ENCODE measurements at regions not wholly inside any gene's neighbourhood (a gene's known extent, or its start where the extent isn't known, plus 50 kb on each side); places are given as distances from the start of the nearest gene placed in this dataset.

DNA sequence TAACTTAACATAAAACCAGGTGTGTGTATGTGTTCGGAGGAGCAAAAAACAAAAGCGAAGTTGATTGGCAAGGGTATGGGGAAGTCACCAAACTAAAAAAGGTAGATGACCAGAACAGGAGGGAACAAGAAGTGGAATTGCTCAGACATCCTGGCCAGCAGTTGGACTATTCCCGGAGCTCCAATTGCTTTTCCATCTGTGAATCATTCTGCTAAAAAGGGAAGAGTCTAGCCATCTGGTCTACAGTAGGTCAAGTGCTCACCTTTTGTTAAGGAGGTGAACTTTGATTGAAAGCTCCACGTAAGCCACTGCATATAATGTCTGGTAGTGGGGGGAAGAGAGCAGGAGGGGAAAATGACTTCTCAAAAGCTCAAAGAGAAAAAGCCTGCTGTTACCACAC is 50.0 kb upstream of the BET1 start:
- H3K27ac ChIP-seq (ENCODE audit: low read depth in 1 of 2, low read length in 1 of 2) = no peak overlapping the region
- no peak for DNase-seq (ENCODE audit: low read depth in 6 of 9, low spot score in 9 of 9)
- H3K9me3 ChIP-seq (ENCODE audit: control insufficient read depth in 2 of 2, insufficient read depth in 1 of 2, low read length in 1 of 2) = no peaks in the 10 kb centered on the region
- WGBS = 65% methylated on average over 4 of the region's 4 CpGs
- H3K27me3 ChIP-seq (ENCODE audit: control insufficient read depth in 2 of 2, insufficient read depth in 1 of 2, low read length in 1 of 2) = no peaks in the 10 kb centered on the region
- H3K4me3 ChIP-seq (ENCODE audit: low read length in 2 of 2) = no peak overlapping the region
- H3K4me1 ChIP-seq (ENCODE audit: control insufficient read depth in 2 of 2, insufficient read depth in 2 of 2, low read length in 2 of 2) = no peaks in the 10 kb centered on the region
- H3K36me3 ChIP-seq (ENCODE audit: control insufficient read depth in 2 of 2, insufficient read depth in 2 of 2, low read length in 1 of 2) = no peaks in the 10 kb centered on the region

DNA sequence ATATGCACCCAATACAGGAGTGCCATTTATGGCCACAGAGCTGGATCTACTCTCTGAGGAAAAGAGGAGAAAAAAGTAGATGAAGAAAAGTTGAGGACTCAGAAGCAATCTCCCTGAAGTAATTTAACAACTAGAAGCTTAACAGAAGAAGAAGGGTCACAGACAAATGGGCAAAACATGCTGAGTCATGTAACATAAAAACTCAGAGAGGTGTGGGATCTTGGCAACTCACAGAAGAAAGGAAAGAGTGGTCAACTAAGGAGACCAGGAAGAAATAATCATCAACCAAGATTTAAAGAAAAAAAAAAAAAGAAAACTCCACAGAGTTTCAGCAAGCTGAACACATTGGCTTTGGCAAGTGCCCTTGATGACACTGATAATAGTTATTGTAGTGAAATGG is 51.8 kb upstream of the BET1 start:
- no peak for DNase-seq (ENCODE audit: low read depth in 6 of 9, low spot score in 9 of 9)
- no peaks in the 10 kb centered on the region for H3K36me3 ChIP-seq (ENCODE audit: control insufficient read depth in 2 of 2, insufficient read depth in 2 of 2, low read length in 1 of 2)
- H3K27me3 ChIP-seq (ENCODE audit: control insufficient read depth in 2 of 2, insufficient read depth in 1 of 2, low read length in 1 of 2) = no peaks in the 10 kb centered on the region
- no peaks in the 10 kb centered on the region for H3K4me1 ChIP-seq (ENCODE audit: control insufficient read depth in 2 of 2, insufficient read depth in 2 of 2, low read length in 2 of 2)
- H3K9me3 ChIP-seq (ENCODE audit: control insufficient read depth in 2 of 2, insufficient read depth in 1 of 2, low read length in 1 of 2) = no peaks in the 10 kb centered on the region
- H3K27ac ChIP-seq (ENCODE audit: low read depth in 1 of 2, low read length in 1 of 2) = no peak overlapping the region
- no peak overlapping the region for H3K4me3 ChIP-seq (ENCODE audit: low read length in 2 of 2)

DNA sequence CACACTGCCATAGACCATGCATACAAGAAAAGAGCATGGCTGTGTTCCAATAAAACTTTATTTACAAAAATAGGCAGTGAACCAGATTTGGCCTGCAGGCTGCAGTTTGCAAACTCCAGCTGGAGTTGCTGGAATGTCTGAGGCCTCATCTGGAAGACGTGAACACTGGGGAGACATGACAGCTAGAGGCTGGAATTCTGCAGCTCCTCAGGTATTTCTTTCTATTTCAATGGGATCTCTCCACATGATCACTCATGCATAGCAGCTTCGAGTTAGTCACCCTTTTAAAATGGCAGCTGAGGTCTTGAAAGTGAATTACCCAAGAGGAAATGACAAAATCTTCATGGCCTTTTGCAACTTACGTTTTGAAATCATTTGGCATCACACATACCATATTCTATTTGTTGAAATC is 52.6 kb upstream of the BET1 start:
- H3K4me1 ChIP-seq (ENCODE audit: control insufficient read depth in 2 of 2, insufficient read depth in 2 of 2, low read length in 2 of 2) = no peaks in the 10 kb centered on the region
- DNase-seq (ENCODE audit: low read depth in 6 of 9, low spot score in 9 of 9) = no peak
- no peak overlapping the region for H3K4me3 ChIP-seq (ENCODE audit: low read length in 2 of 2)
- H3K27ac ChIP-seq (ENCODE audit: low read depth in 1 of 2, low read length in 1 of 2) = no peak overlapping the region
- no peaks in the 10 kb centered on the region for H3K36me3 ChIP-seq (ENCODE audit: control insufficient read depth in 2 of 2, insufficient read depth in 2 of 2, low read length in 1 of 2)
- H3K9me3 ChIP-seq (ENCODE audit: control insufficient read depth in 2 of 2, insufficient read depth in 1 of 2, low read length in 1 of 2) = no peaks in the 10 kb centered on the region
- 81% methylated on average over 3 of the region's 3 CpGs for WGBS
- no peaks in the 10 kb centered on the region for H3K27me3 ChIP-seq (ENCODE audit: control insufficient read depth in 2 of 2, insufficient read depth in 1 of 2, low read length in 1 of 2)

GRCh38 chr7:94057955-94058354 is 53.8 kb upstream of the BET1 start:
- H3K27me3 ChIP-seq (ENCODE audit: control insufficient read depth in 2 of 2, insufficient read depth in 1 of 2, low read length in 1 of 2) = no peaks in the 10 kb centered on the region

DNA sequence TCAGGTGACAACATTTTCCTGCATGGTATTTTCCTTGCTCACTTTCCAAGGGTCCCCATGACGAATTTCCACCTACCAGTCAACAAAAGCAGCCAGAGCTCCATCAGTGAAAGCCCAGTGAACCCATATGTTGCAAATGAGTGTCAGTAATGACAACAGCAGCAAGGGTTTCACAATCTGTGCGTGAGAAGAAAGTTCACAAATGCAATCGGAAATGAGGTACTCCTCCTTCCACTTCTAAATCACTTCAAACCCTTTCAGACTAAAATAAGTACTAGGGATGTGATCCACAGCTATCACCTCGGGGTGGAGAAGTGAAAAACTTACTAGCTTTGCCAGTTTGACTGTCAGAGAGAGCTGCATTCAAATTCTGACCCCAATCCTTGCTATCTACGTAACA is 55.6 kb upstream of the BET1 start:
- 74% methylated on average over 5 of the region's 5 CpGs for WGBS

More at GRCh38 chr7:94057955-94058354, 53.8 kb upstream of the BET1 start:
- Histone ChIP-seq H3K4me1 (ENCODE audit: control insufficient read depth in 2 of 2, insufficient read depth in 2 of 2, low read length in 2 of 2) (no peaks in the 10 kb centered on the region), H3K4me3 (ENCODE audit: low read length in 2 of 2) (no peak overlapping the region), H3K9me3 (ENCODE audit: control insufficient read depth in 2 of 2, insufficient read depth in 1 of 2, low read length in 1 of 2) (no peaks in the 10 kb centered on the region), H3K36me3 (ENCODE audit: control insufficient read depth in 2 of 2, insufficient read depth in 2 of 2, low read length in 1 of 2) (no peaks in the 10 kb centered on the region), H3K27ac (ENCODE audit: low read depth in 1 of 2, low read length in 1 of 2) (no peak overlapping the region)
- no peak for DNase-seq (ENCODE audit: low read depth in 6 of 9, low spot score in 9 of 9)
- 96% methylated on average over 4 of the region's 4 CpGs for WGBS

GRCh38 chr7:94060752-94061151 is 56.6 kb upstream of the BET1 start:
- Histone ChIP-seq H3K4me3 (ENCODE audit: low read length in 2 of 2) (no peak overlapping the region), H3K27me3 (ENCODE audit: control insufficient read depth in 2 of 2, insufficient read depth in 1 of 2, low read length in 1 of 2) (no peaks in the 10 kb centered on the region), H3K27ac (ENCODE audit: low read depth in 1 of 2, low read length in 1 of 2) (no peak overlapping the region), H3K36me3 (ENCODE audit: control insufficient read depth in 2 of 2, insufficient read depth in 2 of 2, low read length in 1 of 2) (no peaks in the 10 kb centered on the region), H3K4me1 (ENCODE audit: control insufficient read depth in 2 of 2, insufficient read depth in 2 of 2, low read length in 2 of 2) (no peaks in the 10 kb centered on the region), H3K9me3 (ENCODE audit: control insufficient read depth in 2 of 2, insufficient read depth in 1 of 2, low read length in 1 of 2) (no peaks in the 10 kb centered on the region)
- DNase-seq (ENCODE audit: low read depth in 6 of 9, low spot score in 9 of 9) = peak in 1 of 9 donors; percentile 5
- WGBS = 54% methylated on average over 5 of the region's 5 CpGs

More for the DNA sequence above, 55.6 kb upstream of the BET1 start:
- Histone ChIP-seq H3K4me3 (ENCODE audit: low read length in 2 of 2) (no peak overlapping the region), H3K27ac (ENCODE audit: low read depth in 1 of 2, low read length in 1 of 2) (no peak overlapping the region), H3K9me3 (ENCODE audit: control insufficient read depth in 2 of 2, insufficient read depth in 1 of 2, low read length in 1 of 2) (no peaks in the 10 kb centered on the region), H3K36me3 (ENCODE audit: control insufficient read depth in 2 of 2, insufficient read depth in 2 of 2, low read length in 1 of 2) (no peaks in the 10 kb centered on the region), H3K27me3 (ENCODE audit: control insufficient read depth in 2 of 2, insufficient read depth in 1 of 2, low read length in 1 of 2) (no peaks in the 10 kb centered on the region), H3K4me1 (ENCODE audit: control insufficient read depth in 2 of 2, insufficient read depth in 2 of 2, low read length in 2 of 2) (no peaks in the 10 kb centered on the region)
- no peak for DNase-seq (ENCODE audit: low read depth in 6 of 9, low spot score in 9 of 9)

DNA sequence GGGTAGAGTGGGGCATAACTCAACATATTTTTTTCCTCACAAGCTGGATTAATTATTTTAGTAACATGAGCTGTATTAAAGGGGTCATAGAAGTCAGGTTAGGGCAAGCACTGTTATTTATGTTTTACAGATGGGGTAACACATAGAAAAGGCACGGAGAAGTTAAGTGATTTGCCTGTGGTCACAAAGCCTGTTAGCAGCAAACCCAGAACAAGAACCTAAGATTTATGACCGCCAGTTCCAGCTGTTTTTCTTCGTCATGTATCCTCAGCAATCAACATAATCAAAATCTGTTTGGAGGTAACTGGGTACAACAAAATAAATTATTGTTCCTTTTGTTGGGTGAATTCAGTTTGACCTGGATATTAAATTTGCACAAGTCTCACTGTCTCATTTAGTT is 57.2 kb upstream of the BET1 start:
- Histone ChIP-seq H3K36me3 (ENCODE audit: control insufficient read depth in 2 of 2, insufficient read depth in 2 of 2, low read length in 1 of 2) (no peaks in the 10 kb centered on the region), H3K4me3 (ENCODE audit: low read length in 2 of 2) (no peak overlapping the region), H3K4me1 (ENCODE audit: control insufficient read depth in 2 of 2, insufficient read depth in 2 of 2, low read length in 2 of 2) (no peaks in the 10 kb centered on the region), H3K27me3 (ENCODE audit: control insufficient read depth in 2 of 2, insufficient read depth in 1 of 2, low read length in 1 of 2) (no peaks in the 10 kb centered on the region), H3K9me3 (ENCODE audit: control insufficient read depth in 2 of 2, insufficient read depth in 1 of 2, low read length in 1 of 2) (no peaks in the 10 kb centered on the region), H3K27ac (ENCODE audit: low read depth in 1 of 2, low read length in 1 of 2) (no peak overlapping the region)
- no peak for DNase-seq (ENCODE audit: low read depth in 6 of 9, low spot score in 9 of 9)
- WGBS = 62% methylated on average over 3 of the region's 3 CpGs

- Histone ChIP-seq H3K4me3 (ENCODE audit: low read length in 2 of 2) (no peak overlapping the region), H3K36me3 (ENCODE audit: control insufficient read depth in 2 of 2, insufficient read depth in 2 of 2, low read length in 1 of 2) (no peaks in the 10 kb centered on the region), H3K27ac (ENCODE audit: low read depth in 1 of 2, low read length in 1 of 2) (no peak overlapping the region), H3K9me3 (ENCODE audit: control insufficient read depth in 2 of 2, insufficient read depth in 1 of 2, low read length in 1 of 2) (no peaks in the 10 kb centered on the region), H3K4me1 (ENCODE audit: control insufficient read depth in 2 of 2, insufficient read depth in 2 of 2, low read length in 2 of 2) (no peaks in the 10 kb centered on the region), H3K27me3 (ENCODE audit: control insufficient read depth in 2 of 2, insufficient read depth in 1 of 2, low read length in 1 of 2) (no peaks in the 10 kb centered on the region)
- no peak for DNase-seq (ENCODE audit: low read depth in 6 of 9, low spot score in 9 of 9)
- WGBS = 58% methylated on average over 3 of the region's 3 CpGs
Measured at GRCh38 chr7:94062372-94062771, 58.2 kb upstream of the BET1 start.

GRCh38 chr7:94064541-94065191 is 60.5 kb upstream of the BET1 start:
- Histone ChIP-seq H3K36me3 (ENCODE audit: control insufficient read depth in 2 of 2, insufficient read depth in 2 of 2, low read length in 1 of 2) (no peaks in the 10 kb centered on the region), H3K27me3 (ENCODE audit: control insufficient read depth in 2 of 2, insufficient read depth in 1 of 2, low read length in 1 of 2) (no peaks in the 10 kb centered on the region), H3K9me3 (ENCODE audit: control insufficient read depth in 2 of 2, insufficient read depth in 1 of 2, low read length in 1 of 2) (no peaks in the 10 kb centered on the region), H3K27ac (ENCODE audit: low read depth in 1 of 2, low read length in 1 of 2) (no peak overlapping the region), H3K4me3 (ENCODE audit: low read length in 2 of 2) (no peak overlapping the region), H3K4me1 (ENCODE audit: control insufficient read depth in 2 of 2, insufficient read depth in 2 of 2, low read length in 2 of 2) (no peaks in the 10 kb centered on the region)
- no peak for DNase-seq (ENCODE audit: low read depth in 6 of 9, low spot score in 9 of 9)
- WGBS = 8% methylated on average over 4 of the region's 4 CpGs

DNA sequence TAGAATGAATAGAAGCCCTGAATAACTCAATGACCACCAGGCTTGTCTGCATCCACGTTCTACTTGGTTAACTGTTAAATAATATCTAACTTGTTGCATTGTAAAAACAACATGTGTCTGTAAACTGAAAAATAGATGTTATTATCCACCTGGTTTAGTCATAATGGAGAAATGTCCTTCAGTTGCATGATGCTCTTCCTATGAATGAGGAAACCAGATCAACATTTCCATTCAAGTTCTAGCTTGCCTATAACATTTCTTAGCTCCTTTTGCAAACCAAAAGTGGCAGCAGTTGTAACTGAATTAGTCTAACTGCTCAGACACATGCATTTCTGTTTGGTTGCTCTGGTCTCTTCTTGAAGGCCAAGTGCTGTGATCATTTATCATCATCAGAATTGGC is 62.9 kb upstream of the BET1 start:
- Histone ChIP-seq H3K4me1 (ENCODE audit: control insufficient read depth in 2 of 2, insufficient read depth in 2 of 2, low read length in 2 of 2) (no peaks in the 10 kb centered on the region), H3K27me3 (ENCODE audit: control insufficient read depth in 2 of 2, insufficient read depth in 1 of 2, low read length in 1 of 2) (no peaks in the 10 kb centered on the region), H3K4me3 (ENCODE audit: low read length in 2 of 2) (no peak overlapping the region), H3K36me3 (ENCODE audit: control insufficient read depth in 2 of 2, insufficient read depth in 2 of 2, low read length in 1 of 2) (no peaks in the 10 kb centered on the region), H3K27ac (ENCODE audit: low read depth in 1 of 2, low read length in 1 of 2) (no peak overlapping the region), H3K9me3 (ENCODE audit: control insufficient read depth in 2 of 2, insufficient read depth in 1 of 2, low read length in 1 of 2) (no peaks in the 10 kb centered on the region)
- no peak for DNase-seq (ENCODE audit: low read depth in 6 of 9, low spot score in 9 of 9)
- 87% methylated on average over 1 of the region's 1 CpG for WGBS

Measured in thymus (tissue), 11 donors.